ENCODE measurements at regions not wholly inside any gene's neighbourhood (a gene's known extent, or its start where the extent isn't known, plus 50 kb on each side); places are given as distances from the start of the nearest gene placed in this dataset.

DNA sequence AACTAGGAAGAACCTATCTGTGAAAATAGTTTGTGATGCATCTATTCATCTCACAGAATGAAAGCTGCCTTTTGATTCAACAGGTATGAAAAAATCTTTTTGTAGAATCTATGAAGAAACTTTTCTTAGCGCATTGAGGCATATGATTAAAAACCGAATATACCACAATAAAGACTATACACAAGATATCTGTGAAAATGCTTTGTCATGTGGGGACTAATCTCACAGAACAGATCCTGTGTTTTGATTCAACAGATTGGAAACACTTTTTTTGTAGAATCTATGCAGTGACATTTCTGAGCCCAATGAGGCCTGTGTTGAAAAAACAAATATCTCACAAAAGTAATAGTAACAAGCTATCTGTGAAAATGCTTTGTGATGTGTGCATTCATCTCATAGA is 2247.5 kb downstream of the TP53TG3F start:
- no peaks in the 10 kb centered on the region for H3K27me3 ChIP-seq (ENCODE audit: insufficient read depth, low read length)
- H3K4me1 ChIP-seq (ENCODE audit: insufficient read depth, low read length) = no peaks in the 10 kb centered on the region
- H3K36me3 ChIP-seq (ENCODE audit: insufficient read depth, low read length) = no peaks in the 10 kb centered on the region
- no peaks in the 10 kb centered on the region for H3K79me2 ChIP-seq (ENCODE audit: insufficient read depth, low read length)
- no peak overlapping the region for H3K27ac ChIP-seq (ENCODE audit: low read depth, low read length)
- H3K4me3 ChIP-seq (ENCODE audit: insufficient read depth, low read length) = no peak overlapping the region
- DNase-seq (ENCODE audit: insufficient read length, low spot score, missing footprints) = no peak
- H3K9me3 ChIP-seq (ENCODE audit: low read depth, low read length) = no peaks in the 10 kb centered on the region
- no peak overlapping the region for H3K4me2 ChIP-seq (ENCODE audit: insufficient read depth, low read length)
- H4K20me1 ChIP-seq (ENCODE audit: insufficient read depth, low read length) = no peaks in the 10 kb centered on the region
- H2AFZ ChIP-seq (ENCODE audit: low read length) = no peak overlapping the region
- TF ChIP-seq, protein P1, sequence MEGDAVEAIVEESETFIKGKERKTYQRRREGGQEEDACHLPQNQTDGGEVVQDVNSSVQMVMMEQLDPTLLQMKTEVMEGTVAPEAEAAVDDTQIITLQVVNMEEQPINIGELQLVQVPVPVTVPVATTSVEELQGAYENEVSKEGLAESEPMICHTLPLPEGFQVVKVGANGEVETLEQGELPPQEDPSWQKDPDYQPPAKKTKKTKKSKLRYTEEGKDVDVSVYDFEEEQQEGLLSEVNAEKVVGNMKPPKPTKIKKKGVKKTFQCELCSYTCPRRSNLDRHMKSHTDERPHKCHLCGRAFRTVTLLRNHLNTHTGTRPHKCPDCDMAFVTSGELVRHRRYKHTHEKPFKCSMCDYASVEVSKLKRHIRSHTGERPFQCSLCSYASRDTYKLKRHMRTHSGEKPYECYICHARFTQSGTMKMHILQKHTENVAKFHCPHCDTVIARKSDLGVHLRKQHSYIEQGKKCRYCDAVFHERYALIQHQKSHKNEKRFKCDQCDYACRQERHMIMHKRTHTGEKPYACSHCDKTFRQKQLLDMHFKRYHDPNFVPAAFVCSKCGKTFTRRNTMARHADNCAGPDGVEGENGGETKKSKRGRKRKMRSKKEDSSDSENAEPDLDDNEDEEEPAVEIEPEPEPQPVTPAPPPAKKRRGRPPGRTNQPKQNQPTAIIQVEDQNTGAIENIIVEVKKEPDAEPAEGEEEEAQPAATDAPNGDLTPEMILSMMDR (IDR thresholded peaks at IDR 0.05; ENCODE audit: extremely low read depth, low read depth, low read length) = no peak

DNA sequence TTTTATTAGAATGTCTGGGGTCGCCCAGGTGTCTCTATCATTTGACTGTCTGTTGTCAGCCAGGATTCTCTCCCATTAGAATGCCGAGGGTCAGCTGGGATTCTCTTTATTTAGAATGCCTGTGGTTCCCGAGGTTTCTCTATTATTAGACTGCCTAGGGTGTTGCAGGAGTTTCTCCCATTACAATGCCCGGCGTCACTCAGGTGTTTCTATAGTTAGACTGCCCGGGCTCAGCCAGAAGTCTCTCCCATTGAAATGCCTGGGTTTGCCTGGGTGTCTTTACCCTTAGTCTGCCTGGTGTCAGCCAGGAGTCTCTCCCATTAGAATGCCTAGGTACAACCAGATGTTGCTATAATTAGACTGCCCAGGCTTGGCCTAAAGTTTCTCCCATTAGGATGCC is 2252.0 kb downstream of the TP53TG3F start:
- Histone ChIP-seq H3K27me3 (ENCODE audit: insufficient read depth, low read length) (no peaks in the 10 kb centered on the region), H4K20me1 (ENCODE audit: insufficient read depth, low read length) (no peaks in the 10 kb centered on the region), H3K36me3 (ENCODE audit: insufficient read depth, low read length) (no peaks in the 10 kb centered on the region), H3K4me3 (ENCODE audit: insufficient read depth, low read length) (no peak overlapping the region), H2AFZ (ENCODE audit: low read length) (no peak overlapping the region), H3K4me2 (ENCODE audit: insufficient read depth, low read length) (no peak overlapping the region), H3K27ac (ENCODE audit: low read depth, low read length) (no peak overlapping the region), H3K9me3 (ENCODE audit: low read depth, low read length) (no peaks in the 10 kb centered on the region), H3K79me2 (ENCODE audit: insufficient read depth, low read length) (no peaks in the 10 kb centered on the region), H3K4me1 (ENCODE audit: insufficient read depth, low read length) (no peaks in the 10 kb centered on the region)
- DNase-seq (ENCODE audit: insufficient read length, low spot score, missing footprints) = no peak
- TF ChIP-seq, protein P1 (IDR thresholded peaks at IDR 0.05; ENCODE audit: extremely low read depth, low read depth, low read length) = no peak

DNA sequence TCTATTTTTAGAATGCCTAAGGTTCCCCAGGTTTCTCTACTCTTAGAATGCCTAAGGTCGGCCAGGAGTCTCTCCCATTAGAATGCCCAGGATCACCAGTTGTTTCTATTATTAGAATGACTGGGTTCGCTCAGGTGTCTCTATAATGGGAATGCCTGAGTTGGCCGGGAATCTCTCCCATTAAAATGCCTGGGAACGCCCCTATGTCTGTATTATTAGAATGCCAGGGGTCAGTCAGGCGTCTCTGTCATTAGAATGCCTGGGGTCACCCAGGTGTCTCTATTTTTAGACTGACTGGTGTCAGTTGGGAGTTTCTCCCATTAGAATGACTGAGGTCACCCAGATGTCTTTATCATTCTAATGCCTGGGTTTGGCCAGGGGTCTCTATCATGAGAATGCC is 2252.5 kb downstream of the TP53TG3F start:
- no peaks in the 10 kb centered on the region for H3K4me1 ChIP-seq (ENCODE audit: insufficient read depth, low read length)
- no peaks in the 10 kb centered on the region for H3K27me3 ChIP-seq (ENCODE audit: insufficient read depth, low read length)
- H3K4me2 ChIP-seq (ENCODE audit: insufficient read depth, low read length) = no peak overlapping the region
- H4K20me1 ChIP-seq (ENCODE audit: insufficient read depth, low read length) = no peaks in the 10 kb centered on the region
- H3K36me3 ChIP-seq (ENCODE audit: insufficient read depth, low read length) = no peaks in the 10 kb centered on the region
- no peak overlapping the region for H2AFZ ChIP-seq (ENCODE audit: low read length)
- TF ChIP-seq, protein P1 (IDR thresholded peaks at IDR 0.05; ENCODE audit: extremely low read depth, low read depth, low read length) = no peak
- no peaks in the 10 kb centered on the region for H3K9me3 ChIP-seq (ENCODE audit: low read depth, low read length)
- H3K4me3 ChIP-seq (ENCODE audit: insufficient read depth, low read length) = no peak overlapping the region
- no peaks in the 10 kb centered on the region for H3K79me2 ChIP-seq (ENCODE audit: insufficient read depth, low read length)
- H3K27ac ChIP-seq (ENCODE audit: low read depth, low read length) = no peak overlapping the region
- DNase-seq (ENCODE audit: insufficient read length, low spot score, missing footprints) = no peak

DNA sequence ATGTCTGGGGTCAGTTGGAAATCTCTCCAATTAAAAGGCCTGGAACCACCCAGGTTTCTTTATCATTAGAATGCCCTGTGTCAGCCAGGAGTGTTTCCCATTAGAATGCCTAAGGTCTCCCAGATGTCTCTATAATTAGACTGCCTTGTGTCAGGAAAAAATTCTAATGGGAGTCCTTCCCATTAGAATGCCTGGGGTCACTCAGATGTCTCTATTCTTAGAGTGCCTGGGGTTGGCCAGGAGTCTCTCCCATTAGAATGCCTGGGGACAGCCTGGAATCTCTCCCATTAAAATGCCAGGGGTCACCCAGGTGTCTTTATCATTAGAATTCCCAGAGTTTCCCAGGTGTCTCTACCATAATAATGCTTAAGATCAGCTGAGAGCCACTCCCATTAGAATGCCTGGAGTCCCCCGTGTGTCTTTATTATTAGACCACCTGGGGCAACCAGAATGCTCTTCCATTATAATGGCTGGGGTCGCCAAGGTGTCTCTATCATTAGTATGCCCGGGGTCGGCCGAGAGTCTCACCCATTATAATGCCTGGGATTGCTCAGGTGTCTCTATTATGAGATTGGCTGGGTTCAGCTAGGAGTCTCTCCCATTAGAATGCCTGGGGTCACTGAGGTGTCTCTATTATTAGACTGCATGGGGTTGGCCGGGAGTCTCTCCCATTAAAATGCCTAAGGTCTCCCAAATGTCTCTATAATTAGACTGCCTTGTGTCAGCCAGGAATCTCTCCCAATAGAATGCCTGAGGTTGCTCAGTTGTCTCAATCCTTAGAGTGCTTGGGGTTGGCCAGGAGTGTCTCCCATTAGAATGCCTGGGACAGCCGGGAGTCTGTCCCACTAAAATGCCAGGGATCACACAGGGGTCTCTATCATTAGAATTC is 2254.6 kb downstream of the TP53TG3F start:
- TF ChIP-seq, protein P1 (IDR thresholded peaks at IDR 0.05; ENCODE audit: extremely low read depth, low read depth, low read length) = no peak
- Histone ChIP-seq H4K20me1 (ENCODE audit: insufficient read depth, low read length) (no peaks in the 10 kb centered on the region), H3K79me2 (ENCODE audit: insufficient read depth, low read length) (no peaks in the 10 kb centered on the region), H3K4me2 (ENCODE audit: insufficient read depth, low read length) (no peak overlapping the region), H3K27ac (ENCODE audit: low read depth, low read length) (no peak overlapping the region), H3K4me1 (ENCODE audit: insufficient read depth, low read length) (no peaks in the 10 kb centered on the region), H3K27me3 (ENCODE audit: insufficient read depth, low read length) (no peaks in the 10 kb centered on the region), H2AFZ (ENCODE audit: low read length) (no peak overlapping the region), H3K36me3 (ENCODE audit: insufficient read depth, low read length) (no peaks in the 10 kb centered on the region), H3K4me3 (ENCODE audit: insufficient read depth, low read length) (no peak overlapping the region), H3K9me3 (ENCODE audit: low read depth, low read length) (no peaks in the 10 kb centered on the region)
- no peak for DNase-seq (ENCODE audit: insufficient read length, low spot score, missing footprints)

Measured in osteoblast (primary cell).